ENCODE measurements at regions not wholly inside any gene's neighbourhood (a gene's known extent, or its start where the extent isn't known, plus 50 kb on each side); places are given as distances from the start of the nearest gene placed in this dataset.

GRCh38 chr1:191886977-191887376 lies 271.3 kb upstream of the RGS18 start:
- Histone ChIP-seq H3K27ac (ENCODE audit: poor library complexity, severe bottlenecking) (no peak overlapping the region), H3K4me3 (ENCODE audit: severe bottlenecking) (no peak overlapping the region), H3K27me3 (ENCODE audit: insufficient read depth, poor library complexity, severe bottlenecking) (no peaks in the 10 kb centered on the region), H3K36me3 (ENCODE audit: low read depth) (no peaks in the 10 kb centered on the region), H3K4me1 (ENCODE audit: insufficient read depth, poor library complexity, severe bottlenecking) (peaks cover 7% of the 10 kb centered on the region), H3K9me3 (ENCODE audit: severe bottlenecking) (no peaks in the 10 kb centered on the region)
- ATAC-seq (ENCODE audit: low read depth) (no peak), DNase-seq (ENCODE audit: low spot score) (no peak)
- TF ChIP-seq CTCF (IDR thresholded peaks at IDR 0.05; ENCODE audit: poor library complexity, severe bottlenecking), result no peak

- Histone ChIP-seq H3K36me3 (ENCODE audit: low read depth) (no peaks in the 10 kb centered on the region), H3K4me3 (ENCODE audit: severe bottlenecking) (no peak overlapping the region), H3K27me3 (ENCODE audit: insufficient read depth, poor library complexity, severe bottlenecking) (no peaks in the 10 kb centered on the region), H3K27ac (ENCODE audit: poor library complexity, severe bottlenecking) (no peak overlapping the region), H3K9me3 (ENCODE audit: severe bottlenecking) (no peaks in the 10 kb centered on the region), H3K4me1 (ENCODE audit: insufficient read depth, poor library complexity, severe bottlenecking) (peaks cover 7% of the 10 kb centered on the region)
- DNase-seq (ENCODE audit: low spot score) (no peak), ATAC-seq (ENCODE audit: low read depth) (peak; percentile 40; the same call in 1 of the 3 replicates)
- TF ChIP-seq CTCF (IDR thresholded peaks at IDR 0.05; ENCODE audit: poor library complexity, severe bottlenecking), result no peak
Observed at GRCh38 chr1:191888996-191889622, 269.2 kb upstream of the RGS18 start.

GRCh38 chr1:191889623-191890003 lies 268.6 kb upstream of the RGS18 start:
- Histone ChIP-seq H3K4me3 (ENCODE audit: severe bottlenecking) (no peak overlapping the region), H3K36me3 (ENCODE audit: low read depth) (no peaks in the 10 kb centered on the region), H3K27ac (ENCODE audit: poor library complexity, severe bottlenecking) (no peak overlapping the region), H3K4me1 (ENCODE audit: insufficient read depth, poor library complexity, severe bottlenecking) (peaks cover 7% of the 10 kb centered on the region), H3K9me3 (ENCODE audit: severe bottlenecking) (no peaks in the 10 kb centered on the region), H3K27me3 (ENCODE audit: insufficient read depth, poor library complexity, severe bottlenecking) (no peaks in the 10 kb centered on the region)
- no peak for TF ChIP-seq CTCF (IDR thresholded peaks at IDR 0.05; ENCODE audit: poor library complexity, severe bottlenecking)
- DNase-seq (ENCODE audit: low spot score), result no peak
- ATAC-seq (ENCODE audit: low read depth), result no peak

GRCh38 chr1:191890433-191891088 lies 267.7 kb upstream of the RGS18 start:
- ATAC-seq (ENCODE audit: low read depth) (no peak), DNase-seq (ENCODE audit: low spot score) (no peak)
- H3K27me3 ChIP-seq (ENCODE audit: insufficient read depth, poor library complexity, severe bottlenecking), result no peaks in the 10 kb centered on the region
- no peak for TF ChIP-seq CTCF (IDR thresholded peaks at IDR 0.05; ENCODE audit: poor library complexity, severe bottlenecking)
- H3K4me3 ChIP-seq (ENCODE audit: severe bottlenecking), result no peak overlapping the region
- no peak overlapping the region for H3K27ac ChIP-seq (ENCODE audit: poor library complexity, severe bottlenecking)
- peaks cover 7% of the 10 kb centered on the region for H3K4me1 ChIP-seq (ENCODE audit: insufficient read depth, poor library complexity, severe bottlenecking)
- no peaks in the 10 kb centered on the region for H3K9me3 ChIP-seq (ENCODE audit: severe bottlenecking)
- no peaks in the 10 kb centered on the region for H3K36me3 ChIP-seq (ENCODE audit: low read depth)

GRCh38 chr1:191892716-191893115 lies 265.5 kb upstream of the RGS18 start:
- no peak for ATAC-seq (ENCODE audit: low read depth)
- DNase-seq (ENCODE audit: low spot score), result no peak
- H3K4me3 ChIP-seq (ENCODE audit: severe bottlenecking), result no peak overlapping the region
- H3K4me1 ChIP-seq (ENCODE audit: insufficient read depth, poor library complexity, severe bottlenecking), result no peaks in the 10 kb centered on the region
- no peaks in the 10 kb centered on the region for H3K27me3 ChIP-seq (ENCODE audit: insufficient read depth, poor library complexity, severe bottlenecking)
- H3K9me3 ChIP-seq (ENCODE audit: severe bottlenecking), result no peaks in the 10 kb centered on the region
- no peaks in the 10 kb centered on the region for H3K36me3 ChIP-seq (ENCODE audit: low read depth)
- H3K27ac ChIP-seq (ENCODE audit: poor library complexity, severe bottlenecking), result no peak overlapping the region
- TF ChIP-seq CTCF (IDR thresholded peaks at IDR 0.05; ENCODE audit: poor library complexity, severe bottlenecking), result no peak
